A673 (cell line): ENCODE measurements at regions not wholly inside any gene's neighbourhood (a gene's known extent, or its start where the extent isn't known, plus 50 kb on each side); places are given as distances from the start of the nearest gene placed in this dataset.

ENCODE experiments used
- BruUV-seq: library from RNA; stranded (reverse); fragments of 400-500 nt; replicated peaks from 2 replicates; lab custom pipeline; 2021; lab: Mats Ljungman, UMichigan
- CTCF ChIA-PET: fragments of 300-600 bp; sonication (Branson Sonifier 250); formaldehyde crosslinking; loops from one replicate; lab custom pipeline; 2022; ENCODE audit warnings: antibody characterized with exemption; lab: Charles Lee
- POLR2A ChIA-PET: fragments of 300-600 bp; sonication (Branson Sonifier 250); formaldehyde crosslinking; loops from one replicate; lab custom pipeline; 2022; ENCODE audit warnings: antibody characterized with exemption; ENCODE audit not compliant: low non-redundant PET; lab: Charles Lee
- DNase-seq: peaks from one replicate; pipeline ENCODE4 v3.0.0-alpha.2; 2015; ENCODE audit warnings: low spot score
- H3K27ac ChIP-seq: fragments of 200-600 bp; sonication (generic); 2 replicates; pipeline ENCODE4 v1.5.1; 2016; ENCODE audit warnings: mixed run types, low read depth, mild to moderate bottlenecking, mixed read lengths, antibody characterized with exemption, low read length; ENCODE audit not compliant: poor library complexity, severe bottlenecking
- H3K27me3 ChIP-seq: fragments of 200-600 bp; sonication (generic); replicated peaks from 2 replicates; pipeline ENCODE4 v1.6.1; 2017; ENCODE audit warnings: mixed run types, low read depth, mild to moderate bottlenecking, mixed read lengths, antibody characterized with exemption, low read length; ENCODE audit not compliant: insufficient read depth, poor library complexity
- H3K36me3 ChIP-seq: fragments of 200-600 bp; sonication (generic); 2 replicates; pipeline ENCODE4 v1.6.1; 2016; ENCODE audit warnings: mixed run types, mild to moderate bottlenecking, mixed read lengths, antibody characterized with exemption, low read length; ENCODE audit not compliant: insufficient read depth, poor library complexity, severe bottlenecking
- H3K4me1 ChIP-seq: fragments of 200-600 bp; sonication (generic); 2 replicates; pipeline ENCODE4 v1.6.1; 2017; ENCODE audit warnings: mixed run types, mild to moderate bottlenecking, mixed read lengths, antibody characterized with exemption, low read length; ENCODE audit not compliant: insufficient read depth, poor library complexity, severe bottlenecking
- H3K4me3 ChIP-seq: fragments of 200-600 bp; sonication (generic); 2 replicates; pipeline ENCODE4 v1.5.1; 2016; ENCODE audit warnings: low read depth, mixed run types, mild to moderate bottlenecking, mixed read lengths, low read length; ENCODE audit not compliant: poor library complexity, severe bottlenecking
- H3K9me3 ChIP-seq: fragments of 200-600 bp; sonication (generic); 2 replicates; pipeline ENCODE4 v1.6.1; 2016; ENCODE audit warnings: mixed run types, low read depth, mild to moderate bottlenecking, mixed read lengths, antibody characterized with exemption, low read length; ENCODE audit not compliant: poor library complexity, severe bottlenecking
- CTCF ChIP-seq: fragments of 300-800, 200-600 bp; sonication (generic); conservative IDR thresholded peaks from 2 replicates; pipeline ENCODE4 v1.5.1; 2017; ENCODE audit warnings: low read depth, mild to moderate bottlenecking, antibody characterized with exemption, low read length, moderate library complexity, mixed read lengths
- EZH2 ChIP-seq: fragments of 200-600 bp; sonication (generic); IDR thresholded peaks from 2 replicates; pipeline ENCODE4 v1.6.1; 2017; ENCODE audit warnings: borderline replicate concordance, low read depth, mild to moderate bottlenecking, mixed read lengths, antibody characterized with exemption, low read length; ENCODE audit not compliant: poor library complexity, severe bottlenecking
- intact Hi-C: fragments of 100-400 bp; cut with micrococcal nuclease; formaldehyde crosslinking; loops from one replicate; pipeline ENCODE4 v1.10.0; 2022; ENCODE audit not compliant: unreplicated experiment

GRCh38 chr15:31151301-31152233 is 50.0 kb upstream of the TRPM1 start:
- POLR2A ChIA-PET, result no interaction called here
- CTCF ChIA-PET, result no interaction called here
- Histone ChIP-seq H3K4me3 (no peak overlapping the region), H3K27ac (no peak overlapping the region), H3K4me1 (no peaks in the 10 kb centered on the region), H3K36me3 (no peaks in the 10 kb centered on the region), H3K27me3 (no peaks in the 10 kb centered on the region), H3K9me3 (no peaks in the 10 kb centered on the region)
- intact Hi-C loops, result no loop called here
- DNase-seq, result no peak
- BruUV-seq, result no TSS peak
- no peak for TF ChIP-seq CTCF
- no peak for TF ChIP-seq EZH2

- intact Hi-C loops, result no loop called here
- BruUV-seq, result no TSS peak
- no peak overlapping the region for H3K27ac ChIP-seq
- DNase-seq, result no peak
- POLR2A ChIA-PET, result no interaction called here
- TF ChIP-seq EZH2, result no peak
- no peak for TF ChIP-seq CTCF
- no peaks in the 10 kb centered on the region for H3K36me3 ChIP-seq
- no peak overlapping the region for H3K4me3 ChIP-seq
- CTCF ChIA-PET, result no interaction called here
- H3K4me1 ChIP-seq, result no peaks in the 10 kb centered on the region
- H3K27me3 ChIP-seq, result no peaks in the 10 kb centered on the region
- no peaks in the 10 kb centered on the region for H3K9me3 ChIP-seq
Measured at GRCh38 chr15:31153531-31153930, 52.0 kb upstream of the TRPM1 start.

- H3K4me1 ChIP-seq, result no peaks in the 10 kb centered on the region
- no peaks in the 10 kb centered on the region for H3K36me3 ChIP-seq
- no peak overlapping the region for H3K4me3 ChIP-seq
- no peak overlapping the region for H3K27ac ChIP-seq
- ChIA-PET CTCF (no interaction called here), POLR2A (no interaction called here)
- TF ChIP-seq CTCF (no peak), EZH2 (no peak)
- BruUV-seq, result no TSS peak
- H3K27me3 ChIP-seq, result no peaks in the 10 kb centered on the region
- no peaks in the 10 kb centered on the region for H3K9me3 ChIP-seq
- no peak for DNase-seq
- intact Hi-C loops, result no loop called here
Measured at GRCh38 chr15:31155151-31155550, 53.6 kb upstream of the TRPM1 start.
